Anterior cingulate cortex (tissue), 58 donors: ENCODE measurements at regions not wholly inside any gene's neighbourhood (a gene's known extent, or its start where the extent isn't known, plus 50 kb on each side); places are given as distances from the start of the nearest gene placed in this dataset.
A peak's percentile ranks its signal among the peaks of the same experiment; 100 is the strongest.
"Not testable (repeated sequence)": the region's sequence is repeated elsewhere in the genome, so short reads cannot be mapped to it uniquely, and the experiment has no call there.

Experiments used
- DNase-seq, 58 donors: peaks; one replicate each; lab custom pipeline; 2025; lab: John Stamatoyannopoulos, UW

DNA sequence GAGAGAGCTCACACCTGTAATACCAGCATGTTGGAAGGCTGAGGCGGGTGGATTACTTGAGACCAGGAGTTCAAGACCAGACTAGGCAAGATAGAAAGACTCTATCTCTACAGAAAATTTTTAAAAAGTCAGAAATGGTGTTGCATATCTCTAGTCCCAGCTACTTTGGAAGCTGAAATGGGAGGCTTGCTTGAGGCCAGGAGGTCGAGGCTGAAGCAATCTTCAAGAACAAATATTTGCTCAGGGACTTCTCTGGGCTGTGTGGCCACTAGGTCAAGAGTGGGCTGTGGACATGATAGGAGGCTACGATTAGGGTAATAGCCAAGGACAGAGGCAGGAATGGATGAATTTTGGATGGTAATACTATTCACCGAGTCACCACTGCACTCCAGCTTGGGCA lies 135.8 kb upstream of the PEG3 start:
- no peak for DNase-seq

DNA sequence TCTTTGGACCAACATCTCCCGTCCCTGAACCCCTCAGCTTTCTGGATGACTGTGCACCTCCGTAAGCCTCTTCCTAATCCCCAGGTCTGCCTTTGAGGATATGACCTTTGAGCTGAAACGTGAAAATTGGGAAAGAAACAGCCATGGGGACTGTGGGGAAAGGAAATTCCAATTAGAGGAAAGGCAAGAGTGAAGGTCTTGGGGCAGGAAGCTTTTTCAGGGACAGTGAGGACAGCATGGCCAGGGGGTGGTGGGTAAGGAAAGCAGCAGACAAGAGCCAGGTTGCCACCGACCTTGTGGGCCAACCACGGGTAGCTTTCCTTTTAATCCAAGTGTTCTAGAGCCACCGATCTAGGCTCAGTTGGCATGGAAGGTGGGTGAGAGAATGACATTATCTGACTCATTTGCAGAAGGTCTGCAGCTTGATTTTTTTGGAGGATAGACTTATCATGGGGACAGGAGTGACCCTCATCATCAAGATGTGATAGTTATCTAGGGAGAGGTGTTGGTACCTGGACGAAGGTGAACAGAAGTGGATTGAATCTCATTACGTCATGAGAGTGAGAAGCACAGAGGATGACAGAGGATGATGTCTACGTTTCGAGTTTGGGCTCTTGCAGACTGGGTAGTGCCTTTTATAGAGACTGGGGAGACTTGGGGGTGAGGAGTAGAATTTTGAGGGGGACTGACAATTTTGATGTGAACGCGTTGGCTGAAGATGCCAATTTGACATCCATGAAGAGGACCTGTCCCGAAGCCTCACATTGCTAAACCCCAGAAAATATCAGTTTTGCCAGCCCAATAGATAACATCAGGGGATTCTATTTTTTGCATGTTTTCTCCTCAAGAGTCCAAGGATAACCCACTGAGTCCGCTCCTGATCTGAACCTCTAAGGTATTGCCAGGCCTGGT lies 136.7 kb upstream of the PEG3 start:
- no peak for DNase-seq

DNA sequence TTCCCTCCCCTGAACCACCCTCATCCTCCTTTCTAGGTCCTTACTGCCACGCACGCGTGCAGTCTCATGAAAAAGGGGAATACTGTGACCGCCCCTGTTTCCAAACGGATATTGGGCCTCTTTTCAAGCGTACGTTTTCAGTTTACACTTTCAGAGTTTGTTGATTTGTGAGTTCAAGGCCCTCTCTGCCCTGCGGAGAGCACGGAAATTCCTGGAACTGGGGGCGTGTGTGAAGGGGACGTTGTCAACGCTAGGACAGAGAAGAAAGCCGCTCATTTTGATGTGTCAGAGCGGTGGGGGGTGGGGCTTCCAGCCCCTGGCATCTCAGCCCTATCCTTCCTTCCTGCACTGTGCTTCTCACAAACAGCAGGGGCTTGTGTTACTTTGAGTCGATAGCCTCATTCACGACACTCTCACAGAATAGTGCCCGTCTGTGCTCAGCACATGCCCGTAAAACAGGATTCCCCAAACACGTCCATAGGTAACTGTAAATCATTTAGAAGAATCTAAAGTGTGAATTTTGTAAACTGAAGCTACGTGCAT lies 137.6 kb upstream of the PEG3 start:
- no peak for DNase-seq

DNA sequence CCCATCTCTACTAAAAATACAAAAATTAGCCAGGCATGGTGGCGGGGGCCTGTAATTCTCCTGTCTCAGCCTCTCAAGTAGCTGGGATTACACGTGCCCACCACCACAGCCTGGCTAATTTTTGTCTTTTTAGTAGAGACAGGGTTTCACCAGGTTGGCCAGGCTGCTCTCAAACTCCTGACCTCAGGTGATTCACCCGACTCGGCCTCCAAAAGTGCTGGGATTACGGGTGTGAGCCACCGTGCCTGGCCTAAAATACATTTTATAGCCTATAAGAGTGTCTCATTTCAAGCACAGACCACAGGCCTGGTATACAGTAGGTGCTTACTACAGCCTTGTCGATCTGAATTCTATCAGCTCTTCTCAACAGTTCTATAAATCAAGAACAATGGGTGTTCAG lies 139.5 kb upstream of the USP29 start:
- not testable (repeated sequence) for DNase-seq

DNA sequence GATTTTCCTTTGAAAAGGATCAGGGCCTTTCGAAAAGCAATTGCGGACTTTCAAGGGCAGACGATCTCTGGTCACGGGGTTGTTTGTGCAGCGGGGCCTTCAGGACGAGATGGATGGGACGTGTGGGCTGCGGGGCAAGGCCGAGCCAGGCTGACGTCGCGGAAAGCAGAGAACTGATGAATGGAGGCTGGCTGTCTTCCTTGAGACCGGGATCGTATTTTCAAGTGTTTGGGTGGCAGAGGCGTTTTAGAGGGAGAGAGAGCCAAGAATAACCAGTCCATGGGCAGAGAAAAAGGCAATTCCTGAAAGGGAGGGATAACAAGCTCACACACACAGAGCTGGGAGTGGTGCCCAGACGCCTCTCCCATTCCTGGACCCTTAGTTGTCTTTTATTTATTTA lies 138.9 kb upstream of the USP29 start:
- peak in 8 of 58 donors; percentile 4 to 36 (median 15) for DNase-seq

DNA sequence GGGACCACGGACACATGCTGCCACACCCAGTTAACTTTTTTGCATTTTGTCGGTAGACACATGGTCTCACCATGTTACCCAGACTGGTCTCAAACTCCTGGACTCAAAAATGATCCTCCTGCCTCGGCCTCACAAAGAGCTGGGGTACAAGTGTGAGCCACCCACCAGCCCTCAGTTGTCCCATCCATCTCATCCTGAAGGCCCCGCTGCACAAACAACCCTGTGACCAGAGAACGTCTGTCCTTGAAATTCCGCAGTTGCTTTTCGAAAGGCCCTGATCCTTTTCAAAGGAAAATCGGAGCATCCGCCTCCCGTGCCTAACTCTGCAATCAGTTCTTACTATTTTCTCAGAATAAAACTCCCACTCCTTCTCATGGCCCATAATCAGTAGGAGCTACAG lies 138.3 kb upstream of the USP29 start:
- not testable (repeated sequence) for DNase-seq

DNA sequence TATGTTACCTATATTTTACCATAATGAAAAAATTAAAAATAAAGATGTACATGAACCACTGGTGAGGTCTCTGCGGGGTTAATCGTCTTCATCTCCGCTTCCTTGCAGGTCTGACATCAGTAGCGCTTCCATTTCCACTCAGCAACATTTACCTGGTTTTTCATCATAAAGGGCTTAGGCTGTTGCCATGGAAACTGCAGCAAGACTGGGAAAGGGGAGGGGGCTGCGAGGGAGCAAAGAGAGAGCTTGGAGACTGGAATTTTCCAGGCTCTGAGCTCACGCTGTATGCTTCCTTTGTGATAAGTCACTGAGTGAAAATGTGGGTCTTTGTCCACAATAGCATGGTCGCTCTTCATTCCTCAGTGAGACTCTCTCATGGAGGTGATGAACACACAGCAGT lies 136.6 kb upstream of the USP29 start:
- DNase-seq: peak in 9 of 58 donors; percentile 7 to 62 (median 17)

DNA sequence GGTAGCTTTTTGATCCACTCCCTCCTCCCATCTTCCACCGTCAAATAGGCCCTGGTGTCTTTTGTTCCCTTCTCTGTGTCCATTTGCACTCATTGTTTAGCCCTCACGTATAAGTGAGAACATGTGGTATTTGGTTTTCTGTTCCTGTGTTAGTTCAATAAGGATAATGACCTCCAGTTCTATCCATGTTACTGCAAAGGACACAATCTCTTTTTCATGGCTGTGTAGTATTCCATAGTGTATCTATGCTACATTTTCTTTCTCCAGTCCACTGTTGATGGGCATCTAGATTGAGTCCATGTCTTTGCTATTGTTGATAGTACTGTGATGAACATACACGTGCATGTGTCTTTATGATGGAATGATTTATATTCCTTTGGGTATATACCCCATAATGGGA lies 136.0 kb upstream of the USP29 start:
- no peak for DNase-seq

DNA sequence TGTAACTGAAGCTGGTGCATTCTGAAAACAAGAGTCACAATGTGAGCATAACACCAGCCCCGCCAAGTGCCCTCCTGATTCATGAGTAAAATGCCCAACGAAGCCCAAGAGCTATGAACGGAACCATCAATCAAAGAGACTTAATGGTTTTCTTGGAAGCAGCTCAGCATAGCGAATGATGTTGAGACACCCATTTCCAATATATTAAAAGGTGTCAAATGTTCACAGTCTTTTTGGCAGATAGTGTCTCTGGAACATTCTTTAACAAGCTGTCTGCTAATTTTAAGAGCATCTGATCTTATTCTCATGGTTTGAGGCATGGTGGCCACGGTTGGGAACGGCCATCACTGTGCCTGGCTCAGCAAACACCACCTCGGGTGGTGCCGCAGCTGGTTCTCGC lies 133.4 kb upstream of the USP29 start:
- no peak for DNase-seq

DNA sequence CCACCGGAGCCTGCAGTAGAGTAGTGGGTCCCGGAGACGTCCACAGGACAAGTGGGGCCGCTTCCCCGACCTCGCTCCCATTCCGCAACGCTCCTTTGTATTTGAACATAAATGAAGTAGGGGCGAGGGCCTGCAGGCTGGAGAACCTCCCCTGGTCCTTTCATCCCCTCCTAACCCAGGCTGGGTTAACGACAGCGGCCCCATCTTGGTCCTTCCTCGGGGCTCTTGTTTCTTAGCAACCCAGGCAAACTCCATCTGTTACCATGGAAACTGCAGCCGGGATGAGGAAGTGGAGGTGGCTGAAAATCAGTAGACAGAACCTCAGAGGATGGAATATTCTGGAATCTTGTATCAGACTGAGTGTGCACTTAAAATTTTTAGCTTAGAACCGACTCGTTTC lies 132.6 kb upstream of the USP29 start:
- peak in 34 of 58 donors; percentile 5 to 70 (median 32) for DNase-seq

DNA sequence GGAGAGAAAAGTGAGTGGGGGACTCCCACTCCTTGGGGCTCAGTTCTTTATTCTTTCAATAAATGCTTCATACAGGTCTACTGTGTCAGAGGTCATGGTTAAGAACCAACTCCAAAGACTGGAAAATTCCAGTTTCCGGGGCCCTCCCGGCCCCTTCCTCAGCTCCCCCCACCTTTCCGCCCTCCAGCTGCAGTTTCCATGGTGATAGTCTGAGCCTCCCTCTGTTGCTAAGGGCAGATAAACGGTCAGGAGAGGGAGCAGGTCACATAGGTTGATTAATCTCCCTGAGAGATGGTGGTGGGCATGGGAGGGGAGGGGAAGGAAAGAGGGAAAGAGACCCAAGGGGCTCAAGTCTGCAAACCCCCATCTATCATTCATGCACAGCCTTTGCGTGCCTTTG lies 131.5 kb upstream of the USP29 start:
- no peak for DNase-seq

DNA sequence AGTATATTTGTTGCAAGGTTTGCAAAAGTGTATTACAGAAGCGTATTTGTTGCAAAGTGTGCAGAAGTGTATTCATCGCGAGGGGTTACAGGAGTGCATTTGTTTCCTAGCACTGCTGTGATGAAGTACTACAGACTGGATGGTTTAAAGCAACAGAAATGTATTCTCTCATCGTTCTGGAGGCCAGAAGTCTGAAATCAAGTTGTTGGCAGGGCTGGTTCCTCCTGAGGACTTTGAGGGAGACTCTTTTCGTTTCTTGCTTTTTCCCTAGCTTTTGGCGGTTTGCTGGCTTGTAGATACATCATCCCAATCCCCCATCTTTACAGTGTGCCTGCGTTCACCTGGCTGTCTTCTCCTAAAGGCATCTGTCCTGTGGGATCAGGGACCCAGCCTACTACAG lies 127.9 kb upstream of the USP29 start:
- DNase-seq: no peak

DNA sequence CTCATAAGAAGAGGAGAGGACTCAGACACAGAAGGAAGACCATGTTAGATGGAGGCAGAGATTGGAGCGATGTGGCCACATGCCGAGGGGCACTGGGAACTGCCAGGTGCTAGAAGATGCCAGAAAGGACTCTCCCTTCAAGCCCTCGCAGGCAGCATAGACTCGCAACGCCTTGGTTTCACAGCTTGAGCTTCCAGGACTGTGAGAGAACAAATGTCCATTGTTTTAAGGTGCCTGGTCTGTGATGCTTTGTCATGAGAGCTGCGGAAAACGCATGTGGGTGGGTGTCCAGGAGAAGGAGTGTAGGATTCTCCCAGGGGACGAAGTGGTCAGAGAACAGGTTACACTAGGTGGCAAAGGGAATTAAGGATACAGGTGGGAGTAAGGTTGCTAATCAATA lies 125.9 kb upstream of the USP29 start:
- DNase-seq: peak in 1 of 58 donors; percentile 13

DNA sequence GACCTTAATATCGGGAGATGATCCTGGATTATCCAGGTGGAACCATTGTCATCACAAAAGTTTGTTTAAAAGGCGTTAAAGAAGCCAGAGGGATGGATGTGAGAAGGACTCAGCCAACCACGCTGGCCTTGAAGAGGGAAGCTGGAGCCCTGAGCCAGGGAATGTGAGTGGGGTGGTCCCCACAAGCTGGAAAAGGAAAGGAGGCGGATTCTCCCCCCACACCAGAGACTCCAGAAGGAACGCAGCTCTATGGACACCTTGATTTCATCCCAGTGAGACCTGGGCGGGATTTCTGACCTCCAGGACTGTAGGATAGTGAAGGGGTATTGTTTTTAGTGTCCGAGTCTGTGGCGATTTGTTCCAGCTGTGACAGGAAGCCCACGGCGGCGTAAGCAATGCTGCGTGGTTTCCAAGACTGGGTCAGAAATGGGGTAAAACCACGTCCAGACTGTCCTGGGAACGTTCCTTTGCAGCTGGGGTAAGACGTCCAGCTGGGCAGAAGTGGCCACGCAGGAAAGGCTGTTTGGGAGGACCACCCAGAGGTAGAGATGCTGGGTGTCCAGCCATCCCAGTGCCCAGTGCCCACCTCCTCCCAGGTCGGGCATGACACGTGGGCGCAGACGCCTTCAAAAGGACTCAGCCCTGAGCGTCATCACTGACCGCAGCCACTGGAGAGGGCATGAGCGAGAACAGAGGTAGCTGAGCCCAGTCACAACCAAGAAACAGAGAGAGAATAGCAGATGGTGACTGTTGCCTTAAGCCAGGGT lies 125.4 kb upstream of the USP29 start:
- DNase-seq: no peak

DNA sequence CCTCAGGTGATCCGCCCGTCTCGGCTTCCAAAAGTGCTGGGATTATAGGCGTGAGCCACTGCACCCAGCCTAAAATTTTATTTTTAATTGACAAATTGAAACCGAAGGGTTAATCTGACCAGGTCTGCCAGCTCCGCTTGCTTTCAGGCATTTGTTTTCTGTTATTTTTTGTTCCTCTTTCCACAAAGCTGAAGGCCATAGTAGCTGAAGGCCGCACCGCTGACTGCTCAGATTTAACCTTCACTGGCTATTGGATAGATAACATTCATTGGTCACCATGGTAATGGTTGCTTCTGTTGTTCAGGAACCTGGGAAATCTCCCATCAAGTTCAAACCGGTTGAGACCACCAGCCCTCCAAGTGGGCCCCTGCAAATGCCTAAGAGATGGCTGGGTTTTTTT lies 124.5 kb upstream of the USP29 start:
- DNase-seq: no peak

DNA sequence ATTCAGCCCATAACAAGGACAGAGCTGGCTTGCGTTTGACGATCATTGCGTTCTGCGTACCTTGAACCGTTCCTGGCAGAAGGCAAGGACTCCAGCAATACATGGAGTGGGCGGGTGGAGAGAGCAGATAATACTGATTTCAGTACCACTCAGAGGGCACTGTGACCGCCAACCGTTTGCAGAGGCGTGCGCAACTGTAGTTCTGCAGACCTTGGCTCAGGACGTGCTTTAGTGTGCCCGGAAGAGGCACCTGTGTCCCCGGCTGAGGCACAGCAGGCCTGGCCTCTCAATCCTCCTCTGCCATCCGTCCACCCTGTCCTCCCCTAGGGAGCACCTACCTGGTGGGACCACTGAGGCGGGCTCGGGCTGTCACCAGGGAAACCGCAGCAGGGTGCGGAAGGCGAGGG lies 117.6 kb upstream of the USP29 start:
- no peak for DNase-seq

DNA sequence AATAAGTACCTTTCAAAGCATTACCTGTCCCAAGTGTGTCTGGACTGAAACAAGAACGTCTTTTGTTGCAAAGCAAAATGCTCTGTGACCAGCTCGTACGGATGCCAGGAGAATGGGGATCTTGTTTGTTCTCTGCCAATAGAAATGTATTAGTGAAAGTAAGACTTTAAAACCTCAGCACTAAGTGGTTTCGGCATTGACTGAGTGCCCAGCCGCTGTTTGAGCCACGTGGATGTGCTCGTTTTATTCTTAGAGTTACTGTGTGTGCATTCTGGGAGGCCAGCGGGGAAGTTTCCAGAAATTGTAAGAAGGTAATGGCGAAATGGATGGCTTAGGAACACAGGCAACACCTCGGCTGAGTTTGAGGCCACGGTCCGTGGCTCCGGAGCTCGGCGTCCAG lies 117.1 kb upstream of the USP29 start:
- DNase-seq: peak in 2 of 58 donors; percentile 16 to 17

DNA sequence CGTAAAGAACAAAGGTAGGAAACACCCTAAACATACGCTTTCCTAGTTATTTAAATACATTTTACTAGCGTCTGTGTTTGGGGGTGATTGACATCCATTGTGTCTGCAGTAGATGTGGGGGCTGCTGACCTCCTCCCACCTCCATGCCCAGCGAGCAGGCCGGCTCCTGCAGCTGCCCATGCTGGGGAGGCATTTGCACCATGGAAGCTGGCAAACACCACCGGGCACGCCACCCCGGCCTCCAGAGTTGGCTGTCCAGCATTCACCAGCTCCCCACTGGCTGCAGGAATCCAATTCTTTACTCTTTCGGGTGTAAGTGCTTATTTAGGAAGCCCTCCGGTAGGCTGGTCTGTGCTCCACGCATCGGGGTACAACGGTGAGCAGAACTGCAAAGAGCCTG lies 115.4 kb upstream of the USP29 start:
- DNase-seq: no peak

DNA sequence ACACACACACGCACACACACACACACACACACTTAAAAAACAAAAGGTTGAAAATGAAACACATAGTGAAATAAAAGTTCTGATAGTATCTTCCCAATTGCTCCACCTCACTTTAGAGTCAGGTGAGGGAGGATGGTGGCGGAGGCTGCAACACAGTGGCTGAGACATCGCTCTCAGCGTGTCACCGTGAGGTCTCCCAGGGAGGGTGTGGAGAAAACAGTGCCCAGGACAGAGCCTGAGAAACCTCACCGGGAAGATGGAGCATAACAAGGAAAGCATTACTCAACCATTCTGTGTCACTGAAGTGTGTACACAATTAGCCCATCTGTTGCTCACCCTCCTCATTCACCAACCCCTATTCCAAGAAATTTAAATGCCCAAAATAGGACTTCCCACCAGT lies 111.4 kb upstream of the USP29 start:
- DNase-seq: peak in 10 of 58 donors; percentile 5 to 40 (median 10)

DNA sequence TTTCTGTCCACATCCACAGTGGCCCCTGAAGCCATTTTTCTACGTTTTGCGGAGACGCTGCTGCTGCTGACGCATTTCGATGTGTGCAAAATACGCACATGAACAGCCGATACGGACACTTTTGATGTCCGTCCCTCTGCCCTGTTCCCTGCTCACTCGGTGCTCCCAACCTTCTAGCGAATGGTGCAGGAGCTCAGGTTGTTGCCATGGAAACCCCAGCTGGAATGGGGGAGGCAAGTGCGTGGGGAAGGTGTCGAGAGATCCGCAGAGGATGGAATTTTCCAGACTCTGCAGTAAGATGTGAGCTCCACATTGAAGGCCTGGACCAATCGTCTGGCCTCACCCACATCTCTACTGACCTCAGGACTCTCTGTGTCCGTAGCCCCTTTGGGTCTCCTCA lies 109.2 kb upstream of the USP29 start:
- DNase-seq: peak in 8 of 58 donors; percentile 1 to 45 (median 10)

DNA sequence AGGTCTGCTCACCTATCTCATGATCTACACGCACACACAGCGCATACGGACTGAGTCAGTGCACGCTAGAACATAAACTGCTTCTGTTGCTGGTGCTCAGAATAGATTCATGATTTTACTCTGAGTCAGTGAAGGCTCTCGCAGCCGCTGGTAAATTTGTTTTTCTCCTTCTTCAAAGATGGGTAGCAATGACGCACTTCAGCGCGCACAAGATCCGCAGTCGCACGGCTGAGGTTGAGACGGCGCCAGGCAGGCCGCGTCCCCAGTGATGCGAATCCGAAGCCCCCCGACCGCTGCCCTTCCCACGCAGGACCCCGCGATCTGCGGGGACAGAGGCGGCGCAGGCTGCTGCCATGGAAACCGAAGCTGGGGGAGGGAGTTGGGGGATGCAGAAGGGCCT lies 103.7 kb upstream of the USP29 start:
- peak in 35 of 58 donors; percentile 2 to 73 (median 35) for DNase-seq
